Tibial nerve (tissue), 4 donors: ENCODE measurements at regions not wholly inside any gene's neighbourhood (a gene's known extent, or its start where the extent isn't known, plus 50 kb on each side); places are given as distances from the start of the nearest gene placed in this dataset.

Experiments used
- DNase-seq, 2 donors: peaks; one replicate each; pipeline ENCODE4 v3.0.0-alpha.2; 2019; ENCODE audit warnings: low spot score in 2 of 2
- H3K27ac ChIP-seq, 4 donors: fragments of 200-600 bp; sonication (generic) in 3 of 4; one replicate each; pipeline ENCODE4 v1.5.1; 2017 to 2019; ENCODE audit warnings: mild to moderate bottlenecking in 1 of 4
- H3K27me3 ChIP-seq, 2 donors: fragments of 200-600 bp; sonication (generic) in 1 of 2; one replicate each; pipeline versions ENCODE4 v1.5.1 to v1.6.0; 2017 to 2019
- H3K36me3 ChIP-seq, 3 donors: fragments of 200-600 bp; sonication (generic); one replicate each; pipeline ENCODE4 v1.5.1; 2018 to 2019
- H3K4me1 ChIP-seq, 4 donors: fragments of 200-600 bp; sonication (generic) in 3 of 4; one replicate each; pipeline ENCODE4 v1.5.1; 2017 to 2019
- H3K4me3 ChIP-seq, 4 donors: fragments of 200-600 bp; sonication (generic) in 3 of 4; one replicate each; pipeline ENCODE4 v1.5.1; 2017 to 2019; ENCODE audit warnings: mild to moderate bottlenecking in 1 of 4, moderate library complexity in 1 of 4
- H3K9me3 ChIP-seq, 4 donors: fragments of 200-600 bp; sonication (generic) in 3 of 4; one replicate each; pipeline ENCODE4 v1.5.1; 2017 to 2019
- CTCF ChIP-seq, 5 experiments: fragments of 200-600 bp in 3 of 5; fragments of 450-650 bp in 2 of 5; sonication (generic) in 3 of 5; IDR thresholded peaks; one replicate each; pipeline ENCODE4 v1.5.1; 2016 to 2019; ENCODE audit warnings: antibody characterized with exemption in 5 of 5, mild to moderate bottlenecking in 3 of 5, moderate library complexity in 2 of 5
- EP300 ChIP-seq, 2 donors: sonication (generic); formaldehyde crosslinking; IDR thresholded peaks; one replicate each; pipeline ENCODE4 v1.6.1; 2017; ENCODE audit warnings: antibody characterized with exemption in 2 of 2, mild to moderate bottlenecking in 1 of 2
- POLR2A ChIP-seq, 2 donors: fragments of 450-650 bp; IDR thresholded peaks; one replicate each; pipeline ENCODE4 v1.6.1; 2017; ENCODE audit warnings: antibody characterized with exemption in 2 of 2, mild to moderate bottlenecking in 2 of 2, moderate library complexity in 2 of 2
- WGBS, 2 donors: methylation state at CpG; one replicate each; pipeline ENCODE4 v1.1.5; 2018; 5-methylcytosine and 5-hydroxymethylcytosine counted together

- no peaks in the 10 kb centered on the region for H3K27me3 ChIP-seq
- no peaks in the 10 kb centered on the region for H3K36me3 ChIP-seq
- no peak overlapping the region for H3K27ac ChIP-seq
- no peak overlapping the region for H3K4me3 ChIP-seq
- WGBS, 2 donors = 48 to 59% methylated on average over 1 of the region's 1 CpG
- H3K4me1 ChIP-seq = peaks cover 0 to 4% (median 0%) of the 10 kb centered on the region in 4 donors
- TF ChIP-seq CTCF (IDR thresholded peaks at IDR 0.05) (no peak), EP300 (IDR thresholded peaks at IDR 0.05) (no peak), POLR2A (IDR thresholded peaks at IDR 0.05) (no peak)
- no peaks in the 10 kb centered on the region for H3K9me3 ChIP-seq
- no peak for DNase-seq
These were observed 478.9 kb upstream of the GOLIM4 start for GRCh38 chr3:168574455-168575158.

- H3K9me3 ChIP-seq = no peaks in the 10 kb centered on the region
- 61 to 76% methylated on average over 2 of the region's 2 CpGs for WGBS, 2 donors
- no peak for TF ChIP-seq CTCF (IDR thresholded peaks at IDR 0.05)
- no peak for TF ChIP-seq POLR2A (IDR thresholded peaks at IDR 0.05)
- no peak for TF ChIP-seq EP300 (IDR thresholded peaks at IDR 0.05)
- no peaks in the 10 kb centered on the region for H3K27me3 ChIP-seq
- no peaks in the 10 kb centered on the region for H3K4me1 ChIP-seq
- H3K36me3 ChIP-seq = no peaks in the 10 kb centered on the region
- no peak for DNase-seq
- no peak overlapping the region for H3K27ac ChIP-seq
- no peak overlapping the region for H3K4me3 ChIP-seq
These were observed 474.9 kb upstream of the GOLIM4 start for GRCh38 chr3:168570404-168571155.

- no peaks in the 10 kb centered on the region for H3K9me3 ChIP-seq
- H3K4me1 ChIP-seq = no peaks in the 10 kb centered on the region
- no peak for DNase-seq
- no peak overlapping the region for H3K27ac ChIP-seq
- H3K36me3 ChIP-seq = no peaks in the 10 kb centered on the region
- no peaks in the 10 kb centered on the region for H3K27me3 ChIP-seq
- no peak overlapping the region for H3K4me3 ChIP-seq
- 92 to 95% methylated on average over 3 of the region's 3 CpGs for WGBS, 2 donors
- TF ChIP-seq CTCF (IDR thresholded peaks at IDR 0.05) (no peak), POLR2A (IDR thresholded peaks at IDR 0.05) (no peak), EP300 (IDR thresholded peaks at IDR 0.05) (no peak)
These were observed 463.1 kb upstream of the GOLIM4 start for GRCh38 chr3:168558728-168559411.

GRCh38 chr3:168552251-168552650 is 456.5 kb upstream of the GOLIM4 start:
- no peaks in the 10 kb centered on the region for H3K4me1 ChIP-seq
- no peak for DNase-seq

More at GRCh38 chr3:168552251-168552650, 456.5 kb upstream of the GOLIM4 start:
- Histone ChIP-seq H3K27me3 (no peaks in the 10 kb centered on the region), H3K27ac (no peak overlapping the region), H3K4me3 (no peak overlapping the region), H3K36me3 (no peaks in the 10 kb centered on the region), H3K9me3 (no peaks in the 10 kb centered on the region)
- no peak for TF ChIP-seq EP300 (IDR thresholded peaks at IDR 0.05)
- TF ChIP-seq POLR2A (IDR thresholded peaks at IDR 0.05) = no peak
- TF ChIP-seq CTCF (IDR thresholded peaks at IDR 0.05) = no peak
